Sigmoid colon (tissue), 4 donors: ENCODE measurements at regions not wholly inside any gene's neighbourhood (a gene's known extent, or its start where the extent isn't known, plus 50 kb on each side); places are given as distances from the start of the nearest gene placed in this dataset.
"Not testable (repeated sequence)": the region's sequence is repeated elsewhere in the genome, so short reads cannot be mapped to it uniquely, and the experiment has no call there.

Experiments
- CTCF ChIP-seq, 4 experiments: fragments of 450-650 bp in 3 of 4; fragments of 200-600 bp in 1 of 4; IDR thresholded peaks; one replicate each; pipeline ENCODE4 v1.5.1; 2016 to 2019; ENCODE audit warnings: antibody characterized with exemption in 4 of 4, mild to moderate bottlenecking in 3 of 4, moderate library complexity in 2 of 4
- EP300 ChIP-seq, 4 donors: sonication (generic); formaldehyde crosslinking; IDR thresholded peaks; one replicate each; pipeline ENCODE4 v1.6.1; 2017; ENCODE audit warnings: antibody characterized with exemption in 4 of 4
- POLR2A ChIP-seq, 2 donors: fragments of 450-650 bp; IDR thresholded peaks; one replicate each; pipeline ENCODE4 v1.6.1; 2016; ENCODE audit warnings: antibody characterized with exemption in 2 of 2, mild to moderate bottlenecking in 2 of 2, moderate library complexity in 2 of 2
- POLR2AphosphoS5 ChIP-seq, 4 donors: sonication (generic); formaldehyde crosslinking; IDR thresholded peaks; one replicate each; pipeline ENCODE4 v1.6.1; 2017; ENCODE audit warnings: antibody characterized with exemption in 4 of 4

- TF ChIP-seq CTCF, POLR2A, POLR2AphosphoS5, EP300 (IDR thresholded peaks at IDR 0.05): not testable (repeated sequence)
These were observed 2021.7 kb upstream of the LRRTM1 start for GRCh38 chr2:82326180-82326767.
